Stomach (tissue), 8 donors: ENCODE measurements at regions not wholly inside any gene's neighbourhood (a gene's known extent, or its start where the extent isn't known, plus 50 kb on each side); places are given as distances from the start of the nearest gene placed in this dataset.

Experiments used
- DNase-seq, 2 donors: peaks; one replicate each; pipeline versions ENCODE4 v3.0.0 to v3.0.0-alpha.2; 2013 to 2019
- H3K27ac ChIP-seq, 5 donors: fragments of 200-600 bp in 4 of 5; sonication (generic) in 4 of 5; one replicate each; pipeline ENCODE4 v1.5.1; 2013 to 2019; ENCODE audit warnings: mild to moderate bottlenecking in 1 of 5, moderate library complexity in 1 of 5
- H3K27me3 ChIP-seq, 3 donors: fragments of 200-600 bp; sonication (generic); one replicate each; pipeline ENCODE4 v1.5.1; 2017 to 2019; ENCODE audit warnings: mixed run types in 1 of 3
- H3K36me3 ChIP-seq, 4 donors: fragments of 200-600 bp; sonication (generic); 1 replicate in 3 of 4; 2 replicates in 1 of 4; pipeline ENCODE4 v1.5.1; 2016 to 2019
- H3K4me1 ChIP-seq, 4 donors: fragments of 200-600 bp; sonication (generic); one replicate each; pipeline ENCODE4 v1.5.1; 2016 to 2019
- H3K4me3 ChIP-seq, 4 donors: fragments of 200-600 bp; sonication (generic) in 3 of 4; one replicate each; pipeline ENCODE4 v1.5.1; 2016 to 2019; ENCODE audit warnings: mild to moderate bottlenecking in 1 of 4
- H3K9me3 ChIP-seq, 4 donors: fragments of 200-600 bp; sonication (generic); one replicate each; pipeline ENCODE4 v1.5.1; 2016 to 2019
- CTCF ChIP-seq, 7 experiments: fragments of 450-650 bp in 4 of 7; fragments of 200-600 bp in 3 of 7; sonication (generic) in 3 of 7; IDR thresholded peaks; one replicate each; pipeline ENCODE4 v1.5.1; 2016 to 2019; ENCODE audit warnings: antibody characterized with exemption in 7 of 7, control low read depth in 2 of 7, mild to moderate bottlenecking in 1 of 7
- EP300 ChIP-seq: sonication (generic); formaldehyde crosslinking; IDR thresholded peaks from one replicate; pipeline ENCODE4 v1.6.1; 2017; ENCODE audit warnings: antibody characterized with exemption
- POLR2A ChIP-seq, 4 donors: fragments of 450-650 bp; IDR thresholded peaks; one replicate each; pipeline ENCODE4 v1.6.1; 2016; ENCODE audit warnings: antibody characterized with exemption in 4 of 4, control low read depth in 2 of 4, mild to moderate bottlenecking in 1 of 4, moderate library complexity in 1 of 4
- POLR2AphosphoS5 ChIP-seq, 3 donors: sonication (generic); formaldehyde crosslinking; IDR thresholded peaks; one replicate each; pipeline ENCODE4 v1.6.1; 2016; ENCODE audit warnings: antibody characterized with exemption in 3 of 3
- WGBS, 5 donors: extraction: QIAGEN DNeasy Blood & Tissue Kit in 3 of 5; methylation state at CpG; one replicate each; pipeline versions ENCODE4 v1.1.5 to v1.1.7; 2013 to 2018; 5-methylcytosine and 5-hydroxymethylcytosine counted together
- intact Hi-C: fragments of 100-400 bp; cut with DNase I; formaldehyde crosslinking; loops from one replicate; pipeline ENCODE4 v1.15.1; 2023; ENCODE audit warnings: low total_unique reads
- donor health status: healthy with polysubstance abuse.
- donor health status: Bipolar disorder and iron deficiency.
- donor health status: healthy.

DNA sequence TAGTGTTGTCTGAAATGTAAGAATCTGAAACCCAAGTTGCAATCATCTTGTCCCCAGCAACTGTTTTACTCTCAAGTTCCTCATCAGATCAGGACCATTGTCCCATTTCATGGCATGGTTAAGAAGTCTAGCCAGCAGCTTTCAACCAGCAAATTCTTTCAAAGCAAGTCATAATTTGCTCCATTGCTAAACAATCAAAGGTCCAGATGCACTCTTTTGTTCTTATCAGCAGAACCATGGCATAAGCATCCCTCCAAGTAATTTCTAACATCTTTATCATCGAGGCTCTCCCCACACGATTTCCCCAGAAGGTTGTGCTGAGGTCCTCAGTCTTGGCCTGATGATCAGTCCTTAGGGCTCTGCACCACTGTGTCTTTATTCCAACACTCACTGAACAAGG, 67.5 kb upstream of the APCDD1 start:
- no peaks in the 10 kb centered on the region for H3K36me3 ChIP-seq
- intact Hi-C loops = no loop called here
- H3K4me1 ChIP-seq = no peaks in the 10 kb centered on the region
- TF ChIP-seq POLR2AphosphoS5 (IDR thresholded peaks at IDR 0.05) (no peak), POLR2A (IDR thresholded peaks at IDR 0.05) (no peak), EP300 (no peak), CTCF (IDR thresholded peaks at IDR 0.05) (no peak)
- H3K4me3 ChIP-seq = no peak overlapping the region
- no peaks in the 10 kb centered on the region for H3K27me3 ChIP-seq
- H3K27ac ChIP-seq = no peak overlapping the region
- 63 to 72% (median 68%) methylated on average over 2 of the region's 2 CpGs for WGBS, 5 donors
- H3K9me3 ChIP-seq = no peaks in the 10 kb centered on the region
- DNase-seq = no peak

- intact Hi-C loops = no loop called here
- WGBS, 5 donors = 67 to 73% (median 71%) methylated on average over 3 of the region's 3 CpGs
- Histone ChIP-seq H3K9me3 (no peaks in the 10 kb centered on the region), H3K36me3 (no peaks in the 10 kb centered on the region), H3K27ac (no peak overlapping the region), H3K27me3 (no peaks in the 10 kb centered on the region), H3K4me1 (no peaks in the 10 kb centered on the region), H3K4me3 (no peak overlapping the region)
- TF ChIP-seq POLR2A (IDR thresholded peaks at IDR 0.05) = no peak
- TF ChIP-seq POLR2AphosphoS5 (IDR thresholded peaks at IDR 0.05) = no peak
- TF ChIP-seq CTCF (IDR thresholded peaks at IDR 0.05) = no peak
- TF ChIP-seq EP300 = no peak
- DNase-seq = no peak
These were observed 67.0 kb upstream of the APCDD1 start for GRCh38 chr18:10387399-10387798.

DNA sequence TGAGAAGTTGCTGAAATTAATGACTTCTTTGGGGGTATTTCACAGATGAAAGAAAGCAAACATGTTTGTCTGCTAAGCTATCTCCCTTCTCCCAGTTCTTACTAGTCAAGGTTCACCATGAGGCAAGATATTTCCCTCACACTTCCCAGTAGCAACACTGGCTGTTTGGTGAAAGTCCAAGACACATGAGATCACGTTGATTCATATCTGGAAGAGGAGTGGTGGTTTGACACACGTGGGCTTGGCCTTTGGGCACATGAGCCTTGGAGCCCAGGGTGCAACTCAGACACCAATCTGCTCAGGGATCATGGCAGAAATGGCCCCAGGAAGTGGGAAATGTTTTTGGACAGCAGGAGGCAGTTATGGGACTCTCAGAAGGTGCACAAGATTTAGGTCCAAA, 66.1 kb upstream of the APCDD1 start:
- H3K4me3 ChIP-seq = no peak overlapping the region
- 38 to 60% (median 43%) methylated on average over 2 of the region's 2 CpGs for WGBS, 5 donors
- no peak for DNase-seq
- no peak overlapping the region for H3K27ac ChIP-seq
- intact Hi-C loops = no loop called here
- H3K4me1 ChIP-seq = no peaks in the 10 kb centered on the region
- H3K36me3 ChIP-seq = no peaks in the 10 kb centered on the region
- no peaks in the 10 kb centered on the region for H3K27me3 ChIP-seq
- TF ChIP-seq EP300 = no peak
- no peak for TF ChIP-seq CTCF (IDR thresholded peaks at IDR 0.05)
- no peak for TF ChIP-seq POLR2AphosphoS5 (IDR thresholded peaks at IDR 0.05)
- no peak for TF ChIP-seq POLR2A (IDR thresholded peaks at IDR 0.05)
- no peaks in the 10 kb centered on the region for H3K9me3 ChIP-seq

DNA sequence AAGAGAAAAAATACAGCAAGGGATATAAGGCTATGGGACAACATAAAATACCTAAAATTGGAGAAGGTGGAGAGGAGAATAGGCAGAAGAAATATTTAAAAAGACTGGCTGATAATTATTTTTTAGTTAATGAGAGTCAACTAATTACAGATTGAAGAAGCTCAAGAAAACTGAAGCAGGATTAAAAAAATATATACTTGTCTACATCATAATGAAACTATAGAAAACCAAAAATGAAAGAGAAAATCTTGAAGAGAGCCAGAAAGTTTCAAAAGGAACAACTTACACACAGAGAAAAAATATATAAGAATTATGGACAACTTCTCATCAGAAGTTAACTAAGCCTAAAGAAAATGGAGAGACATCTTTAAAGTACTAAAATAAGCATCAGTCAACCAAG, 62.9 kb upstream of the APCDD1 start:
- no peak overlapping the region for H3K4me3 ChIP-seq
- intact Hi-C loops = no loop called here
- no peak overlapping the region for H3K27ac ChIP-seq
- H3K4me1 ChIP-seq = no peaks in the 10 kb centered on the region
- no peaks in the 10 kb centered on the region for H3K36me3 ChIP-seq
- no peaks in the 10 kb centered on the region for H3K27me3 ChIP-seq
- no peaks in the 10 kb centered on the region for H3K9me3 ChIP-seq
- no peak for TF ChIP-seq CTCF (IDR thresholded peaks at IDR 0.05)
- no peak for TF ChIP-seq POLR2A (IDR thresholded peaks at IDR 0.05)
- TF ChIP-seq EP300 = no peak
- no peak for TF ChIP-seq POLR2AphosphoS5 (IDR thresholded peaks at IDR 0.05)
- no peak for DNase-seq
